RWPE1 (cell line): ENCODE measurements at regions not wholly inside any gene's neighbourhood (a gene's known extent, or its start where the extent isn't known, plus 50 kb on each side); places are given as distances from the start of the nearest gene placed in this dataset.
A peak's percentile ranks its signal among the peaks of the same experiment; 100 is the strongest.

Experiments
- CTCF ChIA-PET: fragments of 350-600 bp; sonication (Branson Sonifier 250); formaldehyde crosslinking; extraction: SDS; loops from one replicate; lab custom pipeline; 2021; lab: Yijun Ruan, JAX
- POLR2A ChIA-PET: fragments of 400-600 bp; formaldehyde crosslinking; extraction: SDS; loops from one replicate; lab custom pipeline; 2020; ENCODE audit warnings: antibody characterized with exemption; ENCODE audit not compliant: low non-redundant PET; lab: Yijun Ruan, JAX
- DNase-seq: peaks from one replicate; pipeline ENCODE4 v3.0.0; 2012; ENCODE audit warnings: low spot score
- H3K27ac ChIP-seq: fragments of 450-650 bp; 2 replicates; pipeline ENCODE4 v1.5.1; 2017
- CTCF ChIP-seq: fragments of 450-650 bp; conservative IDR thresholded peaks from 2 replicates; pipeline ENCODE4 v1.5.1; 2017; ENCODE audit warnings: low read depth, mild to moderate bottlenecking

GRCh38 chr4:24214796-24215195 lies 324.9 kb upstream of the PPARGC1A start:
- no peak for DNase-seq
- no peak overlapping the region for H3K27ac ChIP-seq
- POLR2A ChIA-PET, result no interaction called here
- CTCF ChIA-PET, result no interaction called here
- TF ChIP-seq CTCF, result no peak

- no peak for DNase-seq
- H3K27ac ChIP-seq, result no peak overlapping the region
- TF ChIP-seq CTCF, result no peak
- CTCF ChIA-PET, result no interaction called here
- POLR2A ChIA-PET, result no interaction called here
Measured at GRCh38 chr4:24213961-24214360, 324.1 kb upstream of the PPARGC1A start.

GRCh38 chr4:24212642-24213041 lies 322.8 kb upstream of the PPARGC1A start:
- no peak for TF ChIP-seq CTCF
- no peak overlapping the region for H3K27ac ChIP-seq
- CTCF ChIA-PET, result no interaction called here
- DNase-seq, result no peak
- POLR2A ChIA-PET, result no interaction called here

GRCh38 chr4:24211856-24212255 lies 322.0 kb upstream of the PPARGC1A start:
- no peak overlapping the region for H3K27ac ChIP-seq
- no peak for TF ChIP-seq CTCF
- ChIA-PET CTCF (no interaction called here), POLR2A (no interaction called here)
- peak; percentile 8 for DNase-seq

GRCh38 chr4:24210332-24210902 lies 320.6 kb upstream of the PPARGC1A start:
- peak; percentile 57 for DNase-seq
- ChIA-PET CTCF (no interaction called here), POLR2A (no interaction called here)
- H3K27ac ChIP-seq, result peak overlapping the region; percentile 89
- no peak for TF ChIP-seq CTCF

GRCh38 chr4:24209906-24210305 lies 320.1 kb upstream of the PPARGC1A start:
- ChIA-PET POLR2A (no interaction called here), CTCF (no interaction called here)
- H3K27ac ChIP-seq, result no peak overlapping the region
- no peak for DNase-seq
- TF ChIP-seq CTCF, result no peak
